Gastroesophageal sphincter (tissue), 4 donors: ENCODE measurements at regions not wholly inside any gene's neighbourhood (a gene's known extent, or its start where the extent isn't known, plus 50 kb on each side); places are given as distances from the start of the nearest gene placed in this dataset.
"Not testable (repeated sequence)": the region's sequence is repeated elsewhere in the genome, so short reads cannot be mapped to it uniquely, and the experiment has no call there.

Source experiments
- ATAC-seq: fragments of 150-250 bp; one replicate; pipeline ENCODE4 v1.9.1; 2016; ENCODE audit warnings: mild to moderate bottlenecking, moderate library complexity
- H3K27ac ChIP-seq, 4 donors: fragments of 200-600 bp; sonication (generic) in 3 of 4; 1 replicate in 3 of 4; 2 replicates in 1 of 4; pipeline ENCODE4 v1.5.1; 2016 to 2019
- H3K27me3 ChIP-seq: fragments of 200-600 bp; sonication (generic); one replicate; pipeline ENCODE4 v1.5.1; 2019
- H3K36me3 ChIP-seq, 2 donors: fragments of 200-600 bp; sonication (generic); one replicate each; pipeline ENCODE4 v1.5.1; 2019; ENCODE audit warnings: control low read depth in 1 of 2
- H3K4me1 ChIP-seq, 3 donors: fragments of 200-600 bp; sonication (generic); 1 replicate in 2 of 3; 2 replicates in 1 of 3; pipeline ENCODE4 v1.5.1; 2016 to 2019; ENCODE audit warnings: control low read depth in 2 of 3
- H3K4me3 ChIP-seq, 2 donors: fragments of 200-600 bp; sonication (generic); one replicate each; pipeline ENCODE4 v1.5.1; 2019; ENCODE audit warnings: mild to moderate bottlenecking in 1 of 2, moderate library complexity in 1 of 2
- H3K9me3 ChIP-seq, 3 donors: fragments of 200-600 bp; sonication (generic); one replicate each; pipeline ENCODE4 v1.5.1; 2017 to 2019; ENCODE audit warnings: control low read depth in 2 of 3
- EP300 ChIP-seq: sonication (generic); formaldehyde crosslinking; IDR thresholded peaks from one replicate; pipeline ENCODE4 v1.6.1; 2017; ENCODE audit warnings: antibody characterized with exemption, mild to moderate bottlenecking
- POLR2A ChIP-seq, 2 donors: fragments of 450-650 bp; IDR thresholded peaks; one replicate each; pipeline ENCODE4 v1.6.1; 2017; ENCODE audit warnings: antibody characterized with exemption in 2 of 2, mild to moderate bottlenecking in 2 of 2, moderate library complexity in 1 of 2
- POLR2AphosphoS5 ChIP-seq: sonication (generic); formaldehyde crosslinking; IDR thresholded peaks from one replicate; pipeline ENCODE4 v1.6.1; 2017; ENCODE audit warnings: antibody characterized with exemption
- WGBS, 2 donors: methylation state at CpG; one replicate each; pipeline ENCODE4 v1.1.5; 2018; ENCODE audit warnings: low coverage in 1 of 2; 5-methylcytosine and 5-hydroxymethylcytosine counted together
- TF ChIP-seq, protein P1 (sequence below), 4 experiments: fragments of 200-600 bp in 2 of 4; fragments of 450-650 bp in 2 of 4; sonication (generic) in 1 of 4; IDR thresholded peaks; one replicate each; pipeline ENCODE4 v1.5.1; 2017 to 2019; ENCODE audit warnings: antibody characterized with exemption in 4 of 4, mild to moderate bottlenecking in 2 of 4, moderate library complexity in 2 of 4

DNA sequence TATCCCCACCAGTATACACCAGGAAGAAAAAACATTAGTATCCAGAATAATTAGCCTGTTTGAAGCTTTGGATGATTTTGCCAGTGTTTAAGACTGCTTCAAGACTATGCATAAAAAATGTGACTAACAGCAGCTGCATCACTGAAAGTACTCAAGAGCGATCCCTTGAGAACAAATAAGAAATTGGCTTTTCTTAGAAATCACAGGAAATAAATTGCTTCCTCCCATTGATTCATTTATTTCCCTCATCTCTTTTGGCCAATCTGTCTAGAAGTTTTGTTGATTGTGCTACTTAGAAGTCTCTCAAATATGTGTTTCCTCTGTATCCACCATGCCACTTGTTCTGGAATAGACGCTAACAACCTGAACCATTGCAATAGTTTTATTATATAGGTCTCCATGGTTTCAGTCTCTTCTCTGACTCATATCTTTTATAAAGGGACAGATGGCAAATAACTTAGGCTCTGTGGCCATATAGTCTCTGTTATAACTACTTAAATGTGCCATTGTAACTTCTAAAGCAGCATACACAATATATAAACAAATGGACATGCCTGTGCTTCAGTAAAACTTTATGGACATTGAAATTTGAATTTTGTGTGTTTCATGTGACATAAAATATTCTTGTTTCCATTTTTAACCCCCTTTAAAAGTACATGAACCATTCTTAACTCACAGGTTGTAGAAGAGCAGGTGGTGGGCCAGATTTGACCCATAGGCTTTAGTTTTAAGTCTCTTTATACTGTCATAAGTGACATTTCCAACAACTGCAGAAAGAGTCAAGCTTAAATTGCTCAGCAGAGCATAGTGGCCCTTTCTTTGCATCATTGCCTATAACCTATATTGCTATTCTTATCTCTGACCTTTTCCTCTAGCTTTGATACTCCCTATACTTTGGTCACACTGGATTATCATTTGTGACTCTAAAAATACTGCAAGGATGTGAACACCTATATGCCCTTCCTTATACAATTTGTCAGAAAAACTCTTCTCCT is 123.9 kb downstream of the MC4R start:
- H3K27ac ChIP-seq: peak overlapping the region in 1 of 4 donors; percentile 60
- H3K36me3 ChIP-seq: no peaks in the 10 kb centered on the region
- H3K4me3 ChIP-seq: no peak overlapping the region
- TF ChIP-seq EP300 (no peak), POLR2AphosphoS5 (no peak), POLR2A (IDR thresholded peaks at IDR 0.05) (no peak)
- TF ChIP-seq, protein P1, sequence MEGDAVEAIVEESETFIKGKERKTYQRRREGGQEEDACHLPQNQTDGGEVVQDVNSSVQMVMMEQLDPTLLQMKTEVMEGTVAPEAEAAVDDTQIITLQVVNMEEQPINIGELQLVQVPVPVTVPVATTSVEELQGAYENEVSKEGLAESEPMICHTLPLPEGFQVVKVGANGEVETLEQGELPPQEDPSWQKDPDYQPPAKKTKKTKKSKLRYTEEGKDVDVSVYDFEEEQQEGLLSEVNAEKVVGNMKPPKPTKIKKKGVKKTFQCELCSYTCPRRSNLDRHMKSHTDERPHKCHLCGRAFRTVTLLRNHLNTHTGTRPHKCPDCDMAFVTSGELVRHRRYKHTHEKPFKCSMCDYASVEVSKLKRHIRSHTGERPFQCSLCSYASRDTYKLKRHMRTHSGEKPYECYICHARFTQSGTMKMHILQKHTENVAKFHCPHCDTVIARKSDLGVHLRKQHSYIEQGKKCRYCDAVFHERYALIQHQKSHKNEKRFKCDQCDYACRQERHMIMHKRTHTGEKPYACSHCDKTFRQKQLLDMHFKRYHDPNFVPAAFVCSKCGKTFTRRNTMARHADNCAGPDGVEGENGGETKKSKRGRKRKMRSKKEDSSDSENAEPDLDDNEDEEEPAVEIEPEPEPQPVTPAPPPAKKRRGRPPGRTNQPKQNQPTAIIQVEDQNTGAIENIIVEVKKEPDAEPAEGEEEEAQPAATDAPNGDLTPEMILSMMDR (IDR thresholded peaks at IDR 0.05): no peak
- peaks cover 0 to 16% (median 4%) of the 10 kb centered on the region in 3 donors for H3K4me1 ChIP-seq
- H3K9me3 ChIP-seq: no peaks in the 10 kb centered on the region
- ATAC-seq: no peak
- WGBS, 2 donors: 44 to 67% methylated on average over 2 of the region's 2 CpGs
- no peaks in the 10 kb centered on the region for H3K27me3 ChIP-seq

GRCh38 chr18:60247103-60247502 is 125.5 kb downstream of the MC4R start:
- H3K27me3 ChIP-seq: no peaks in the 10 kb centered on the region
- peak overlapping the region in 3 of 4 donors; percentile 9 to 60 (median 28) for H3K27ac ChIP-seq
- ATAC-seq: no peak
- 16 to 37% methylated on average over 3 of the region's 3 CpGs for WGBS, 2 donors
- H3K36me3 ChIP-seq: no peaks in the 10 kb centered on the region
- H3K4me3 ChIP-seq: no peak overlapping the region
- no peaks in the 10 kb centered on the region for H3K9me3 ChIP-seq
- H3K4me1 ChIP-seq: peaks cover 0 to 16% (median 4%) of the 10 kb centered on the region in 3 donors
- TF ChIP-seq POLR2A (IDR thresholded peaks at IDR 0.05) (no peak), POLR2AphosphoS5 (peak; percentile 49)

DNA sequence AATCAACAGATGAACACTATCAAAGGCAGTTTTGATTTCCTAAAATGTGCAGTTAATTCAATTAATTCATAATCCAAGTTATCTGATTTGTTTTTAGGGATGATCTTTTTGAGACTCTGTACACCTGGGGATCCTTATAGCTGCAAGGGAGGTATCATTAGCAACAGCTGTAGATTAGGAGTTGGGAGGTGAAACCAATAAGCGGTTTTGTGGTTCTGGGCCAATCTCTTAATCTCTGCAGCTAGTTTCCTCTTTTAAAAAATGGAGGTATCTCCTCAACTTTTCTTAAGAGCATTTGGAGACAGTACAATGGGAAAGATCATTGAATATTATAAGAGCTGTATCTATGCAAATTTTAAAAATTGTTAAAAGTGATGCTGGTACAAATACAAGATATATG is 126.0 kb downstream of the MC4R start:
- TF ChIP-seq EP300 (no peak), POLR2AphosphoS5 (no peak), POLR2A (IDR thresholded peaks at IDR 0.05) (no peak)
- TF ChIP-seq, protein P1 (IDR thresholded peaks at IDR 0.05): no peak
- H3K27me3 ChIP-seq: no peaks in the 10 kb centered on the region
- no peak overlapping the region for H3K4me3 ChIP-seq
- no peaks in the 10 kb centered on the region for H3K9me3 ChIP-seq
- H3K27ac ChIP-seq: peak overlapping the region in 1 of 4 donors; percentile 60
- H3K4me1 ChIP-seq: peaks cover 0 to 16% (median 4%) of the 10 kb centered on the region in 3 donors
- 80 to 85% methylated on average over 1 of the region's 1 CpG for WGBS, 2 donors
- no peak for ATAC-seq
- no peaks in the 10 kb centered on the region for H3K36me3 ChIP-seq

DNA sequence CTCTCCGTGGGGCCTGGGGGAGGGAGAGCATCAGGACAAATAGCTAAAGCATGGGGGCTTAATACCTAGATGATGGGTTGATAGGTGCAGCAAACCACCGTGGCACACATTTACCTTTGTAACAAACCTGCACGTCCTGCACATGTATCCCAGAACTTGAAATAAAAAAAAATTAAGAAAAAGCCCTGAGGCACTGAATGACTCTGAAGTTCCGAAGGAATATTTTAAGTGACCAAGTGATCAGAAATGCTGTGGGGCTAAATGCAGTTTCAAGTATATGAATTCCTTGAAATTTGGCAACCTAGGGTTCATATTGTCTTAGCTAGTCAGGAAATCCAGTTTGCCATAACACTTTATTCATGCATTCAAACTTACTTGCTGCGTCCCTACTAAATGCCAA is 127.5 kb downstream of the MC4R start:
- 86 to 96% methylated on average over 5 of the region's 5 CpGs for WGBS, 2 donors
- ATAC-seq: no peak
- Histone ChIP-seq H3K36me3 (no peaks in the 10 kb centered on the region), H3K9me3 (no peaks in the 10 kb centered on the region), H3K27me3 (no peaks in the 10 kb centered on the region), H3K27ac (no peak overlapping the region), H3K4me3 (no peak overlapping the region), H3K4me1 (peaks cover 0 to 16% (median 4%) of the 10 kb centered on the region in 3 donors)
- TF ChIP-seq POLR2A (IDR thresholded peaks at IDR 0.05): no peak
- TF ChIP-seq POLR2AphosphoS5: no peak

DNA sequence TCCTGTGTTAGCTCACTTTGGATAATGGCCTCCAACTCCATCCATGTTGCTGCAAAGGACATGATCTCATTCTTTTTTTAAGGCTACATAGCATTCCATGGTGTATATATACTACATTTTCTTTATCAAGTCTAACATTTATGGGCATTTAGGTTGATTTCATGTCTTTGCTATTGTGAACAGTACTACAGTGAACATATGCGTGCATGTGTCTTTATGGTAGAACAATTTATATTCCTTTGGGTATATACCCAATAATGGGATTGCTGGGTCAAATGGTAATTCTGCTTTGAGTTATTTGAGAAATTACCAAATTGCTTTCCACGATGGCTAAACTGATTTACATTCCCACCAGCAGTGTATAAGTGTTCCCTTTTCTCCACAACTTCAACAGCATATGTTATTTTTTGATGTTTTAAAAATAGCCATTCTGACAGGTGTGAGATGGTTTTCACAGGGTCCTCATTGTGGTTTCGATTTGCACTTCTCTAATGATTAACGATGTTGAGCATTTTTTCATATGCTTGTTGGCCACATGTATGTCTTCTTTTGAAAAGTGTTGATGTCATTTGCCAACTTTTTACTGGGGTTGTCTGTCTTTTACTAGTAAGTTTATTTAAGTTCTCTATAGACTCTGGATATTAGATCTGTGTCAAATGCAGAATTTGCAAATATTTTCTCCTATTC is 133.4 kb downstream of the MC4R start:
- not testable (repeated sequence) for H3K27me3 ChIP-seq, H3K4me3 ChIP-seq, H3K27ac ChIP-seq, H3K4me1 ChIP-seq, ATAC-seq, H3K9me3 ChIP-seq, H3K36me3 ChIP-seq
- WGBS, 2 donors: 56 to 78% methylated on average over 4 of the region's 4 CpGs

GRCh38 chr18:60235164-60235563 is 137.4 kb downstream of the MC4R start:
- no peak for ATAC-seq
- 93 to 94% methylated on average over 3 of the region's 3 CpGs for WGBS, 2 donors

More at GRCh38 chr18:60235164-60235563, 137.4 kb downstream of the MC4R start:
- TF ChIP-seq, protein P1 (IDR thresholded peaks at IDR 0.05): no peak
- TF ChIP-seq POLR2A (IDR thresholded peaks at IDR 0.05): no peak
- TF ChIP-seq POLR2AphosphoS5: no peak
- TF ChIP-seq EP300: no peak
- Histone ChIP-seq H3K4me1 (no peaks in the 10 kb centered on the region), H3K27ac (no peak overlapping the region), H3K9me3 (no peaks in the 10 kb centered on the region), H3K4me3 (no peak overlapping the region), H3K36me3 (no peaks in the 10 kb centered on the region), H3K27me3 (no peaks in the 10 kb centered on the region)
